Retinal pigment epithelial cell (primary cell): ENCODE measurements at regions not wholly inside any gene's neighbourhood (a gene's known extent, or its start where the extent isn't known, plus 50 kb on each side); places are given as distances from the start of the nearest gene placed in this dataset.

ENCODE experiments used
- DNase-seq: peaks from one replicate; pipeline ENCODE4 v3.0.0-alpha.2; 2010; ENCODE audit warnings: low read depth
- H3K4me3 ChIP-seq: 2 replicates; pipeline ENCODE4 v1.5.1; 2011; ENCODE audit warnings: mild to moderate bottlenecking, low read length, control low read depth, moderate library complexity
- CTCF ChIP-seq: conservative IDR thresholded peaks from 2 replicates; pipeline ENCODE4 v1.5.1; 2011; ENCODE audit warnings: low read depth, low read length, control low read depth, inconsistent platforms

DNA sequence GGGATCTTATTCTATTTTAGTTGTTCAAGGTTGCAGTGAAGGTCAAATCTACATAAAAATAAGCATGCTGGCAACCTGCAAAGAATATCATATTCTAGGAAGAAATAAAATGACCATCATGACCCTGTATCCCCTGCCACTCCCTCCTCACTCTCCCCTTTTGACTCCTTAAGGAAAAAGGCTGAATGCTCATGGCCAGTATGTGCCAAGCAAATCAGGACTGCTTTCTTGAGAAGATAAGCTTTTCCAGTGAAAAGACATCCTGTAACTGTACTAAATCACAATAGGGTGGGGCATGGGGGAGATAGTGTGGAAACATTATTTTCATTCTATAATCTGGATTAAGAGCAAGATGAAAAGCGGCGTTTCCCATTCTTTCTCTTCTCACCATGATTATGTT lies 100.6 kb upstream of the LIFR start:
- H3K4me3 ChIP-seq = no peak overlapping the region
- no peak for TF ChIP-seq CTCF
- DNase-seq = no peak

GRCh38 chr5:38660194-38660668 lies 103.8 kb upstream of the LIFR start:
- DNase-seq = no peak
- no peak for TF ChIP-seq CTCF
- no peak overlapping the region for H3K4me3 ChIP-seq

- DNase-seq = no peak
- no peak for TF ChIP-seq CTCF
- H3K4me3 ChIP-seq = no peak overlapping the region
Measured at GRCh38 chr5:38662090-38662489, 105.6 kb upstream of the LIFR start.

- TF ChIP-seq CTCF = no peak
- DNase-seq = no peak
- H3K4me3 ChIP-seq = no peak overlapping the region
Measured at GRCh38 chr5:38663249-38663648, 106.8 kb upstream of the LIFR start.

DNA sequence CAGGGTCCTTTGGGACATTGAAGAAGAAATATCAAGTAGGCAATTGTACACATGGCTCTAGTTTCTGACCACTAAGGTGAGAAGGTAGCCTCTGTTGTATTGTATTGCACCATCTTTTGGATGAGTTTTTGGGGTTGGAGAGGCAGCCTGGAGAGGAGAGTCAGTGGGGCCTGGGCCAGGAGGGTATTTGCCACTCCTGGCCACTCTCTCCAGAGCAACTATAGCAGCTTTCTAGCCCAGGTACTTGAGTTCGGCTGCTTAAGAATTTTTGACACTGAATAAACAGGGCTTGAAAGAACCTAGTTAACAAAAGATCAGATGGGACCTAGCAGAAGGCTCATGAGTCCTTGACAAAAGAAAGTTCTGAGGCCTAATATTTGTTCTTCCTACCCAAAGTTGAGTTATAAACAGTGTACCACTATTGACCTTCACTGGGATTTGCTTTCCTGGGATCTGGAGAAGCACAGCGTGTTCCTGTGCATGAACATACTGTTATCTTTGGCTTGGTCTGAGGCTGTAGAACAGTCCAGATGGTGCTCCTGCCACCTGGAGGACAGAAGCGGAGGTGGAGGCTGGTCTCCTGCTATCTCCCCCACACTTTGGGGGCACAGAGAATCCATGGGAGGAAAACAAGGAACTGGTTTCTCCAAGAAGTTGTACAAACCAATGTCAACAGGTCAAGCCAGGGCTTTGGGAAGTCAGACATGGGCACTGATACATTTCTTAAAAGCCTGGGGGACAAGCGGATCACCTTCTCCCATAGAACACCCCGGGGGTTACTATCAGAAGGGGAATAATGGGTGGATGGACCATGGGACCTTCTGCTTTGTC lies 110.4 kb upstream of the LIFR start:
- H3K4me3 ChIP-seq = no peak overlapping the region
- peak; percentile 70 for TF ChIP-seq CTCF
- no peak for DNase-seq

DNA sequence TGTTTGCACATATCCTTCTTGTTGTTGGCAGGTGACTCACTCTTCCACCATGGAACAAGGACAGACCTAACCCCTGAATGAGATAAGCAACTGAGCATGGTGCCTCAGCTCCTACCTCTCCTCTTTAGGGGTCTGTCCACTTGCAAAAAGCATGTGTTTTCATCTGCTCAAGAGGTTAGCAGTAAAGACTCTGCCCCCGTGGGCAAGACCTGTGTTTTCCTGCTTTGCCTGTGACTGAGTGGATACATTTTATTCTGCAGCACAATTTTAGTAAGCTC lies 111.0 kb upstream of the LIFR start:
- no peak overlapping the region for H3K4me3 ChIP-seq
- no peak for TF ChIP-seq CTCF
- DNase-seq = no peak

GRCh38 chr5:38669361-38669880 lies 113.0 kb upstream of the LIFR start:
- no peak for TF ChIP-seq CTCF
- DNase-seq = no peak
- no peak overlapping the region for H3K4me3 ChIP-seq
